ENCODE measurements at regions not wholly inside any gene's neighbourhood (a gene's known extent, or its start where the extent isn't known, plus 50 kb on each side); places are given as distances from the start of the nearest gene placed in this dataset.

GRCh38 chr17:68694791-68695485 lies 93.8 kb upstream of the FAM20A start:
- TF ChIP-seq POLR2A (IDR thresholded peaks at IDR 0.05) (no peak), CTCF (IDR thresholded peaks at IDR 0.05) (no peak)
- H3K4me3 ChIP-seq (ENCODE audit: low read depth, poor library complexity, severe bottlenecking), result no peak overlapping the region
- peak in 1 of 2 donors; percentile 67 for DNase-seq (ENCODE audit: low spot score in 2 of 2)
- intact Hi-C loops (cut with DNase I; ENCODE audit: low total_unique reads), result no loop called here
- WGBS, 2 donors, result 71 to 80% methylated on average over 6 of the region's 6 CpGs

- WGBS, 2 donors, result 91 to 94% methylated on average over 8 of the region's 8 CpGs
- TF ChIP-seq CTCF (IDR thresholded peaks at IDR 0.05), result no peak
- no peak for TF ChIP-seq POLR2A (IDR thresholded peaks at IDR 0.05)
- H3K4me3 ChIP-seq (ENCODE audit: low read depth, poor library complexity, severe bottlenecking), result no peak overlapping the region
- intact Hi-C loops (cut with DNase I; ENCODE audit: low total_unique reads), result no loop called here
- peak in 1 of 2 donors; percentile 83 for DNase-seq (ENCODE audit: low spot score in 2 of 2)
These were observed 92.7 kb upstream of the FAM20A start for GRCh38 chr17:68693896-68694295.

GRCh38 chr17:68693466-68693865 lies 92.3 kb upstream of the FAM20A start:
- H3K4me3 ChIP-seq (ENCODE audit: low read depth, poor library complexity, severe bottlenecking), result no peak overlapping the region
- no peak for DNase-seq (ENCODE audit: low spot score in 2 of 2)
- no peak for TF ChIP-seq CTCF (IDR thresholded peaks at IDR 0.05)
- 87 to 92% methylated on average over 1 of the region's 1 CpG for WGBS, 2 donors
- intact Hi-C loops (cut with DNase I; ENCODE audit: low total_unique reads), result no loop called here

GRCh38 chr17:68686108-68686988 lies 85.2 kb upstream of the FAM20A start:
- WGBS, 2 donors, result 89 to 90% methylated on average over 10 of the region's 10 CpGs
- TF ChIP-seq POLR2A (IDR thresholded peaks at IDR 0.05), result no peak
- TF ChIP-seq CTCF (IDR thresholded peaks at IDR 0.05), result no peak
- no peak overlapping the region for H3K4me3 ChIP-seq (ENCODE audit: low read depth, poor library complexity, severe bottlenecking)
- DNase-seq (ENCODE audit: low spot score in 2 of 2), result peak in 1 of 2 donors; percentile 70
- intact Hi-C loops (cut with DNase I; ENCODE audit: low total_unique reads), result no loop called here

- 47 to 53% methylated on average over 3 of the region's 3 CpGs for WGBS, 2 donors
- H3K4me3 ChIP-seq (ENCODE audit: low read depth, poor library complexity, severe bottlenecking), result no peak overlapping the region
- intact Hi-C loops (cut with DNase I; ENCODE audit: low total_unique reads), result no loop called here
- TF ChIP-seq POLR2A (IDR thresholded peaks at IDR 0.05) (no peak), CTCF (IDR thresholded peaks at IDR 0.05) (no peak)
- DNase-seq (ENCODE audit: low spot score in 2 of 2), result peak in 1 of 2 donors; percentile 43
These were observed 83.8 kb upstream of the FAM20A start for GRCh38 chr17:68684949-68685357.

Measured in lower leg skin (tissue), 4 donors.